DND-41 (cell line): ENCODE measurements at regions not wholly inside any gene's neighbourhood (a gene's known extent, or its start where the extent isn't known, plus 50 kb on each side); places are given as distances from the start of the nearest gene placed in this dataset.

Source experiments
- ATAC-seq: fragments of 200-7000 bp; cut with Tn5 transposase; 3 replicates; pipeline ENCODE4 v1.9.1; 2021; ENCODE audit warnings: low read depth; ENCODE audit not compliant: insufficient read depth
- DNase-seq: peaks from one replicate; pipeline ENCODE4 v3.0.0-alpha.2; 2020
- H2AFZ ChIP-seq: 2 replicates; pipeline ENCODE4 v1.6.0; 2012; ENCODE audit warnings: low read depth, low read length
- H3K27ac ChIP-seq: 2 replicates; pipeline ENCODE4 v1.5.1; 2012; ENCODE audit warnings: low read length, inconsistent platforms
- H3K27me3 ChIP-seq: fragments of 200-600 bp; sonication (generic); 2 replicates; pipeline ENCODE4 v1.6.0; 2012; ENCODE audit warnings: low read length, mild to moderate bottlenecking, inconsistent platforms; ENCODE audit not compliant: insufficient read depth, poor library complexity
- H3K36me3 ChIP-seq: 2 replicates; pipeline ENCODE4 v1.5.1; 2012; ENCODE audit warnings: low read length, inconsistent platforms; ENCODE audit not compliant: insufficient read depth
- H3K4me1 ChIP-seq: 2 replicates; pipeline ENCODE4 v1.5.1; 2012; ENCODE audit warnings: mild to moderate bottlenecking, low read length; ENCODE audit not compliant: insufficient read depth
- H3K4me2 ChIP-seq: 2 replicates; pipeline ENCODE4 v1.6.0; 2012; ENCODE audit warnings: mild to moderate bottlenecking, moderate library complexity, low read length, inconsistent platforms; ENCODE audit not compliant: insufficient read depth
- H3K4me3 ChIP-seq, 2 experiments: fragments of 200-600 bp in 1 of 2; shearing (Covaris generic) in 1 of 2; 2 replicates each; pipeline ENCODE4 v1.5.1; 2012 to 2016; ENCODE audit warnings: inconsistent platforms in 2 of 2, low read length in 2 of 2, mild to moderate bottlenecking in 2 of 2, low read depth in 1 of 2, moderate library complexity in 1 of 2
- H3K79me2 ChIP-seq: 2 replicates; pipeline ENCODE4 v1.6.0; 2012; ENCODE audit warnings: low read length, inconsistent platforms; ENCODE audit not compliant: insufficient read depth
- H3K9ac ChIP-seq: 2 replicates; pipeline ENCODE4 v1.6.0; 2012; ENCODE audit warnings: low read depth, mild to moderate bottlenecking, inconsistent platforms, low read length, moderate library complexity
- H3K9me3 ChIP-seq: 2 replicates; pipeline ENCODE4 v1.5.1; 2012; ENCODE audit warnings: low read length, moderate library complexity, mild to moderate bottlenecking, inconsistent platforms; ENCODE audit not compliant: insufficient read depth, severe bottlenecking
- H4K20me1 ChIP-seq: 2 replicates; pipeline ENCODE4 v1.6.0; 2012; ENCODE audit warnings: low read length; ENCODE audit not compliant: insufficient read depth
- EZH2 ChIP-seq: IDR thresholded peaks from 3 replicates; pipeline ENCODE4 v1.6.1; 2012; ENCODE audit warnings: borderline replicate concordance, low read depth, mild to moderate bottlenecking, moderate library complexity, low read length, inconsistent platforms; ENCODE audit not compliant: severe bottlenecking
- TF ChIP-seq, protein P1 (sequence below): IDR thresholded peaks from 2 replicates; pipeline ENCODE4 v1.5.1; 2012; ENCODE audit warnings: borderline replicate concordance, low read length, moderate library complexity, mild to moderate bottlenecking; ENCODE audit not compliant: poor library complexity, severe bottlenecking; ENCODE audit errors: extremely low read depth

DNA sequence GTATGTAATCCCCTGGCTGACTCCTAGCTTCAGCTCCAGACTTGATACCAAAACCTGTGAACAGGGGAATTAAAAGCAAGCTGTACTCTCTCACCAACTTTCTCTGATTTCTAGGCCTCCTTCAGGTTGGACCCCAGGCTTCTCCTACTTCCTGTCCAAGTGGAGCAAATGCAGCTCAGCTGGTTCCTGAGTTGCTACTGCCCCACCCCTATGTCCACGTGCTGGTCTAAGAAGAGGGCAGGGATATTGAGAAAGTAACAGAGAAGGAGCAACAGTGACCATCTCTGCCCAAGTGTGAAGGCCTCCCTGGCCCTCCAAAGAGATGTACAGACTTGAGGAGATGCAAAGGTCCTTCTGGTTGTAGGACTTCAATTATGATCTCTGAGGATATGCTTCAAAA lies 188.3 kb upstream of the MCHR2 start:
- peak overlapping the region; percentile 25; the same call in 1 of the 2 replicates for H2AFZ ChIP-seq

GRCh38 chr6:100181309-100181708 lies 187.3 kb upstream of the MCHR2 start:
- no peaks in the 10 kb centered on the region for H3K9me3 ChIP-seq
- H3K27ac ChIP-seq: no peak overlapping the region
- H2AFZ ChIP-seq: no peak overlapping the region
- H3K4me2 ChIP-seq: no peak overlapping the region
- H3K9ac ChIP-seq: no peak overlapping the region
- no peaks in the 10 kb centered on the region for H3K79me2 ChIP-seq
- TF ChIP-seq, protein P1, sequence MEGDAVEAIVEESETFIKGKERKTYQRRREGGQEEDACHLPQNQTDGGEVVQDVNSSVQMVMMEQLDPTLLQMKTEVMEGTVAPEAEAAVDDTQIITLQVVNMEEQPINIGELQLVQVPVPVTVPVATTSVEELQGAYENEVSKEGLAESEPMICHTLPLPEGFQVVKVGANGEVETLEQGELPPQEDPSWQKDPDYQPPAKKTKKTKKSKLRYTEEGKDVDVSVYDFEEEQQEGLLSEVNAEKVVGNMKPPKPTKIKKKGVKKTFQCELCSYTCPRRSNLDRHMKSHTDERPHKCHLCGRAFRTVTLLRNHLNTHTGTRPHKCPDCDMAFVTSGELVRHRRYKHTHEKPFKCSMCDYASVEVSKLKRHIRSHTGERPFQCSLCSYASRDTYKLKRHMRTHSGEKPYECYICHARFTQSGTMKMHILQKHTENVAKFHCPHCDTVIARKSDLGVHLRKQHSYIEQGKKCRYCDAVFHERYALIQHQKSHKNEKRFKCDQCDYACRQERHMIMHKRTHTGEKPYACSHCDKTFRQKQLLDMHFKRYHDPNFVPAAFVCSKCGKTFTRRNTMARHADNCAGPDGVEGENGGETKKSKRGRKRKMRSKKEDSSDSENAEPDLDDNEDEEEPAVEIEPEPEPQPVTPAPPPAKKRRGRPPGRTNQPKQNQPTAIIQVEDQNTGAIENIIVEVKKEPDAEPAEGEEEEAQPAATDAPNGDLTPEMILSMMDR: no peak
- TF ChIP-seq EZH2: no peak
- ATAC-seq (no peak), DNase-seq (no peak)
- H3K27me3 ChIP-seq: no peaks in the 10 kb centered on the region
- H3K4me1 ChIP-seq: peaks cover 36% of the 10 kb centered on the region
- H3K36me3 ChIP-seq: no peaks in the 10 kb centered on the region
- H3K4me3 ChIP-seq: no peak overlapping the region
- no peaks in the 10 kb centered on the region for H4K20me1 ChIP-seq

More for the DNA sequence above, 188.3 kb upstream of the MCHR2 start:
- Histone ChIP-seq H3K4me3 (no peak overlapping the region), H3K9me3 (no peaks in the 10 kb centered on the region), H3K27ac (no peak overlapping the region), H3K4me1 (peaks cover 36% of the 10 kb centered on the region), H4K20me1 (no peaks in the 10 kb centered on the region), H3K79me2 (no peaks in the 10 kb centered on the region), H3K9ac (no peak overlapping the region), H3K27me3 (no peaks in the 10 kb centered on the region), H3K36me3 (no peaks in the 10 kb centered on the region), H3K4me2 (no peak overlapping the region)
- ATAC-seq: no peak
- no peak for DNase-seq
- TF ChIP-seq, protein P1: no peak
- TF ChIP-seq EZH2: no peak

DNA sequence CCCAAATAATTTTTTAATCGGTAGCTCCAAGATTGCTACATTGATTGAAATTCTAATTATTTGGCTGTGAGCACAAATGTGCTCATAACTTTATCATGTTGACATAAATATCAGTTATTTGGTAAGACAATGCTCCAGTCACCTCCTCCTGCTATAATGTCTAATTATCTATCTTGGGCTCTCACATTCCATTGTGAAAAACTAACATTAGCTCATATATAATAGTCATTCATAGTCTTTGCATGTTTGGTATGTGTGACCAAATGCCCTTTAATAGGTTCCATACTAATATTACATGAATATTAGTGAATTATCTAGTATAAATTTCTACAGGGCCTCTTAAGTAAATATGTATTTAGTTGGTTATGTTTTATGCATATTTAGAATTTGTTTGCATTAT lies 185.6 kb upstream of the MCHR2 start:
- TF ChIP-seq, protein P1: no peak
- no peak for TF ChIP-seq EZH2
- Histone ChIP-seq H3K4me2 (no peak overlapping the region), H2AFZ (no peak overlapping the region), H3K9ac (no peak overlapping the region), H3K9me3 (no peaks in the 10 kb centered on the region), H3K4me1 (peaks cover 32% of the 10 kb centered on the region), H4K20me1 (no peaks in the 10 kb centered on the region), H3K36me3 (no peaks in the 10 kb centered on the region), H3K27me3 (no peaks in the 10 kb centered on the region), H3K27ac (no peak overlapping the region), H3K79me2 (no peaks in the 10 kb centered on the region), H3K4me3 (no peak overlapping the region)
- DNase-seq (no peak), ATAC-seq (no peak)

DNA sequence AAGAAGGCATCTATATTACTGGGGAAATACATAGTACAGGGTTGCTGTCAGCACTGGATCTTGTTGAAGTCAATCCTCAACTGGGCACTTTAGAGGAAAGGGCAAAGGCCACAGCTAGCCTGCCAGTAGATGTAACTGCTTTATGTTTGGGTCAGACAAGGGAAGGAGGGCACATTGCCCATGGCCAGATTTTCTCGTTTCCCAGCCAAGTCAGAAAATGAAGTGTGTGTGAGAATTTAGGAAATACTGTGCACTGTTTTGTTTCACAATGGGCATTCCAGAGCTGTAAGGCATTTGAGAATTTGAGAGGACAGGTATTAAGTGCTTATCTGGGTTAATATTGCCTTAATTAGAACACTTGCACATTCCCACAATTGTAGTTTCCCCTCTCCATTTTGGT lies 183.9 kb upstream of the MCHR2 start:
- Histone ChIP-seq H3K4me1 (peaks cover 45% of the 10 kb centered on the region), H3K27ac (0 out of 2 replicates have a peak overlapping the region, but pooled peaks have one; percentile 0), H3K36me3 (no peaks in the 10 kb centered on the region), H3K9ac (no peak overlapping the region), H3K4me2 (no peak overlapping the region), H3K79me2 (no peaks in the 10 kb centered on the region), H3K9me3 (no peaks in the 10 kb centered on the region), H4K20me1 (no peaks in the 10 kb centered on the region), H3K4me3 (no peak overlapping the region), H2AFZ (no peak overlapping the region), H3K27me3 (no peaks in the 10 kb centered on the region)
- TF ChIP-seq, protein P1: no peak
- no peak for TF ChIP-seq EZH2
- ATAC-seq (no peak), DNase-seq (no peak)
